WERI-Rb-1 (cell line): ENCODE measurements at regions not wholly inside any gene's neighbourhood (a gene's known extent, or its start where the extent isn't known, plus 50 kb on each side); places are given as distances from the start of the nearest gene placed in this dataset.

Experiments
- DNase-seq: peaks from one replicate; pipeline ENCODE4 v3.0.0-alpha.2; 2020
- H3K27ac ChIP-seq: fragments of 250-450 bp; sonication (Bioruptor Pico); 2 replicates; pipeline ENCODE4 v1.5.1; 2020; ENCODE audit warnings: mild to moderate bottlenecking, moderate library complexity
- H3K27me3 ChIP-seq: fragments of 250-450 bp; sonication (Bioruptor Pico); 2 replicates; pipeline ENCODE4 v1.5.1; 2021; ENCODE audit warnings: mild to moderate bottlenecking, low read depth, moderate library complexity; ENCODE audit not compliant: insufficient read depth, severe bottlenecking
- H3K36me3 ChIP-seq: fragments of 250-450 bp; sonication (Bioruptor Pico); 2 replicates; pipeline ENCODE4 v1.5.1; 2020; ENCODE audit warnings: mild to moderate bottlenecking, moderate library complexity
- H3K4me3 ChIP-seq: 2 replicates; pipeline ENCODE4 v1.5.1; 2011; ENCODE audit warnings: low read depth, mild to moderate bottlenecking, control low read depth, low read length
- H3K9me3 ChIP-seq: fragments of 250-450 bp; sonication (Bioruptor Pico); 2 replicates; pipeline ENCODE4 v1.5.1; 2021; ENCODE audit warnings: mild to moderate bottlenecking, moderate library complexity; ENCODE audit not compliant: severe bottlenecking
- CTCF ChIP-seq: IDR thresholded peaks from 2 replicates; pipeline ENCODE4 v1.5.1; 2011; ENCODE audit warnings: low read depth, mild to moderate bottlenecking, control low read depth, inconsistent platforms, low read length

DNA sequence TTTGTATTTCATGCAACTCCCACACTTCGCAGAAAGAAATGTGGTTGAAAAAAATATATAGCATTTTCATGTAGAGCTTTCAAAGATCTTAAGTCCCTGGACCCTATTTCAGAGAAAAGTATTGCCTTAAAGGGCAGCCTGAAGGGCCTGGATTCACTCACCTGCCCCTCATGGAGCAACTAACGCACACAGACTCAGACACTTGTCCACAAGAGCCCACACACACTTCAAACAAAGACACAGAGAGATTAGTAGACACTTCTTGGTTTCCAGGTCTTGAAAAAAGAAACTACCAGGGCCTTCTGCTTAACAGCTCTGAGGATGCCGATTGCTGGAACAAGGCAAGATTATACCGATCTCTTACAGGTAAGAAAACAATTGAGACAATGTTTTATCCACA lies 122.2 kb downstream of the ZBTB18 start:
- DNase-seq = no peak
- Histone ChIP-seq H3K27ac (no peak overlapping the region), H3K4me3 (no peak overlapping the region), H3K27me3 (no peaks in the 10 kb centered on the region), H3K9me3 (no peaks in the 10 kb centered on the region), H3K36me3 (no peaks in the 10 kb centered on the region)
- no peak for TF ChIP-seq CTCF

GRCh38 chr1:244173769-244174168 lies 122.7 kb downstream of the ZBTB18 start:
- no peak for DNase-seq
- no peak for TF ChIP-seq CTCF
- H3K4me3 ChIP-seq = no peak overlapping the region
- H3K36me3 ChIP-seq = no peaks in the 10 kb centered on the region
- no peaks in the 10 kb centered on the region for H3K9me3 ChIP-seq
- H3K27ac ChIP-seq = no peak overlapping the region
- no peaks in the 10 kb centered on the region for H3K27me3 ChIP-seq

DNA sequence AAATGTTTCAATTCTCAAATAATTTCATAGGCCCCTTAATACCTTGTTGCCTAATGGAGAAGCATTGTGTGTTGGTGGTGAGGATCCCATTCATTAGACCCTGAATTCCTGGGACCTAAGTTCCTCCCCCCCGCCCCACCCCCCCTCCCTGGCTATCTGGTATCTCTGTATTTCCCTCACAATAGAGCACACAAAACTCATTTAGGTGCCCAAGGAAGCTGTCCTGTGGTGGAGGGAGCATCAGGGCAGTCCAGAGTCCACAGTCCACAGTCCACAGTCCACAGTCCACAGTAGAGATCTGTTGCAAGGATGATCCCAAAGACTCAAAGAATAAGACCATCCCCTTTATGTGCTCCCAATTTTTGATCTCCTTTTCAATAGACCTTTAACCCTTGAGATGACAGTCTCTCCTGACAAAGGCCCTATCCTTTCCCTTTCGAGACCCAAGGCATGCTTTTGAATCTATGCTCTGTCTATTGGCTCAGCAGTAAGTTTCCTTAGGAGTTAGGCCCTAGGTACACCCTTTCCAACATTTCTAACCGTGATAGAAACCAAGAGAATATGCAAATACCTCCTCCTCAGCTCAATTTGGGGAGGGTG lies 123.9 kb downstream of the ZBTB18 start:
- Histone ChIP-seq H3K27me3 (no peaks in the 10 kb centered on the region), H3K27ac (no peak overlapping the region), H3K4me3 (no peak overlapping the region), H3K9me3 (no peaks in the 10 kb centered on the region), H3K36me3 (no peaks in the 10 kb centered on the region)
- TF ChIP-seq CTCF = no peak
- no peak for DNase-seq

DNA sequence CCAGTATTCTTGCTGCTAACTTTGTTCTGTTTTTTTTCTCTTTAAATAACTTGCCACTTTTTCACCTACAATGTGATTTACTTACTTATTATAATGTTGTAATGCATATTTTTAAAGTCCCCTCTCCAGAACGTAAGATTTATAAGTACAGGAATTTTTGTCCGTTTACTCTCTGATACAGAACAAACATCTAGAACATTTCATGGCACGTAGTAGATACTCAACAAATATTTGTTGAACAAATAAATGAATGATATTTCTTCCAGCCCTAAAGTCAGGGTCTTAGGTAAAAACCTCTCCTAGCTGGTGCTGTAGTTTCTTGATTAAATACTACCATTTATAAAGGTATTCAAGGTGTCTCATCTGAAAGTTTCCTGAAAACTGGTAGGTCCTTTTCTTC lies 125.1 kb downstream of the ZBTB18 start:
- no peaks in the 10 kb centered on the region for H3K27me3 ChIP-seq
- H3K4me3 ChIP-seq = no peak overlapping the region
- DNase-seq = no peak
- H3K27ac ChIP-seq = no peak overlapping the region
- no peak for TF ChIP-seq CTCF
- H3K36me3 ChIP-seq = no peaks in the 10 kb centered on the region
- H3K9me3 ChIP-seq = no peaks in the 10 kb centered on the region

DNA sequence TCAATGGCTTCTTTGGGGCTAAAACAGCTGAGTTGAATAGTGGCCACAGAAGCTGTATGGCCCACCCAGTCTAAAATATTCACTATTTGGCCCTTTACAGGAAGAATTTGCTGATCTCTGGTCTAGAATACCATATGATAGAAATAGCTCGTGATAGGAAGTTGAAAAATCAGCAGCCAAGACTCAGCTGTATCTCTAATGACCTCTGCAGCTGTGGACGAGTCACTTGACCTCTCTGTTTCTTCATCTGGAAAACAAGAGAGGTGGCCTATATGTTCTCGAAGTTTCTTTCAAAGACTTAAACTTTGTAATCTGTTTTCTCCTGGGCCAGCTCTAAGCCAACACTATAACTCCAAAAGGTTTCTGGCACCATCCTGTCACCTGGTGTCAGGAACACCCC lies 129.2 kb downstream of the ZBTB18 start:
- H3K4me3 ChIP-seq = no peak overlapping the region
- no peaks in the 10 kb centered on the region for H3K27me3 ChIP-seq
- no peaks in the 10 kb centered on the region for H3K9me3 ChIP-seq
- H3K36me3 ChIP-seq = no peaks in the 10 kb centered on the region
- DNase-seq = no peak
- TF ChIP-seq CTCF = no peak
- H3K27ac ChIP-seq = no peak overlapping the region

- Histone ChIP-seq H3K9me3 (no peaks in the 10 kb centered on the region), H3K27me3 (no peaks in the 10 kb centered on the region), H3K27ac (no peak overlapping the region), H3K36me3 (no peaks in the 10 kb centered on the region), H3K4me3 (no peak overlapping the region)
- TF ChIP-seq CTCF = no peak
- no peak for DNase-seq
Observed at GRCh38 chr1:244181867-244182266, 130.8 kb downstream of the ZBTB18 start.
